CD4-positive, alpha-beta T cell treated with Interleukin-2 at 100 ng/mL for 4 hours (primary cell): ENCODE measurements at regions not wholly inside any gene's neighbourhood (a gene's known extent, or its start where the extent isn't known, plus 50 kb on each side); places are given as distances from the start of the nearest gene placed in this dataset.
"Not testable (repeated sequence)": the region's sequence is repeated elsewhere in the genome, so short reads cannot be mapped to it uniquely, and the experiment has no call there.

ENCODE experiments used
- DNase-seq: peaks from one replicate; pipeline ENCODE4 v3.0.0-alpha.2; 2020; ENCODE audit warnings: low spot score

- no peak for DNase-seq
Observed at GRCh38 chr1:234776876-234777855, 167.2 kb upstream of the IRF2BP2 start.

DNA sequence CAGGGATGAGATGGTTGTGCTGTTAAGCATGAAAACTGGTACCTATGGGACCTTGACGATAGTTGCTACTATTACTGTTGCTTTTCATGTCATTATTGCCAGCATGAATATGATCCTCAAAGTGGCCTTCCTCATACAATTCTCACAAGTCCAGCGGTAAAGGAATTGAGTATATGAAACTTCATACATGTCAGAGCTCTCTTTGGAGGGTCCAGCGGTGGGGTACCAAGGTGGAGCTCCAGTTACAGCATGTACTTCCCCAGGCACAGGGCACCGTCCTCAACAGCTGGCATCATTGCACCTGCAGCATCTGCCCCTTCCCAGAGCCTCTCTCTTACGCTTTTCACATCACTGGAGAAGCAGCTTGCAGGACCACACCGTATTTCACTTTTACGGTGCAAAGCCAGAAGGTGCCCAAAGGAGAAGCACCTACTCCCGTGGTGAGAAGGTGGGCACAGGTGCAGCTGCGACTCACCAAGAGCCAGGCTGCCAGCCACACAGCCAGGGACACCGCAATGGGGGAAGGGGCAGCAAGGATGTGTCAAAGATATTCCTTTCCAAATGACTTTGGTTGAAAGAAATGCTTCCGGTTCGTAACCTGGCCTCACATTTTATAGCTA is 166.4 kb upstream of the IRF2BP2 start:
- no peak for DNase-seq

- DNase-seq, result no peak
Observed at GRCh38 chr1:234775477-234776246, 165.7 kb upstream of the IRF2BP2 start.

DNA sequence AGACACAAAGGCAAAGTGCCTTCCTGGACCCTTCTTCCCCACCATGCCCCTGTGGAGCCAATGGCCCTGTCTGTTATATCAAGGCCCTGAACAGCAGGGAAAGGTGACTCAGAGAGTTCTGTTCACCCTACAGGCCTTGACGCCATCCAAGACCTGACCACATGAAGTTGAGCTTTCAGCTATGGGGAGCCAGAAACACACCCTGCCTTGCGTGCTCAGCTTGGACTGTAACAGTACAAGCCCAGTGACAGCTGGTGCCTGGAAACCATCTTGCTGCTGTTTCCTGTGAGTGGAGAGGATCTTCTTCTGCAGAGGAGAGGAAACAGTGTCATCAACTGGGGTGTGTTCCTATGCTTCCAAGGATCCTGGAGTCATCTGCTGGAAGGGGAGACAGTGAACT is 165.0 kb upstream of the IRF2BP2 start:
- DNase-seq, result no peak

- no peak for DNase-seq
Observed at GRCh38 chr1:234773936-234774677, 164.1 kb upstream of the IRF2BP2 start.

DNA sequence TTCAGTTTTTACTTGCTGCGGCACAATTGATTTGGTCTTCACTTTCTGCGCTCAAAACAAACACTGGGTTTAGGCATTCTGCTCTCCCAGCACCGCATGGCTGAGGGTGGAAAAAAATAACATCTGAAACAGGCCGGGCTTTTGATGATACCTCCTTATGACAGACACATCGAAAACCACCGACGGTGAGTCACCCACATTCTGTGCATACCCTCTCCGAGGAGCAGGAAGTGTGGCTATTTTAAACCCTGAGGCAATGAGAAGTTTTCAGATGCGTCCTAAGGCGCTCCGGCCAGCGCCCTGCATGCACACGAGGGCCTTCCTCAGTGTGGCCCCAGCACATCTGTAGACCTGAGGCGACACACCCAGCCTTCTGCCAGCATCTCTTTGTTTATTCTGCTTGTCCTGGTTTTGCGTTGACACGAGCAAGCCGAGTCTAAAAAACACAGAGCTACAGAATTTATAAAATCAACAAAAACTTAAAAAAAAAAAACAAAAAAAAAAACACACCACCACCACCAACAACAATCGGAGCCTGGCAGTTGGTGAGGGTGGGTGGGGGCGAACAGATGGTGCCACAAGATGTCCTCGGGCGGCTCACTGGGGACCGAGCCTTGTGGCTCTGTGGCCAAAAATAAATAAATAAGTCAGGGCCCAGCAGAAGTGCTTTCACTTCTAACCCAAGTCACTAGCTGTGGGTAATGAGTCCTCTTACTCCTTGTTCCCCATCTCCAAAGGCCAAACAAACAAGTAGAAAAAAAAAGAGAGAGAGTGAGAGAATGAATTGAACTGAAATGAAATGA is 162.6 kb upstream of the IRF2BP2 start:
- DNase-seq, result peak; percentile 93

GRCh38 chr1:234771642-234772344 is 161.8 kb upstream of the IRF2BP2 start:
- no peak for DNase-seq

GRCh38 chr1:234770924-234771540 is 161.1 kb upstream of the IRF2BP2 start:
- DNase-seq, result no peak

DNA sequence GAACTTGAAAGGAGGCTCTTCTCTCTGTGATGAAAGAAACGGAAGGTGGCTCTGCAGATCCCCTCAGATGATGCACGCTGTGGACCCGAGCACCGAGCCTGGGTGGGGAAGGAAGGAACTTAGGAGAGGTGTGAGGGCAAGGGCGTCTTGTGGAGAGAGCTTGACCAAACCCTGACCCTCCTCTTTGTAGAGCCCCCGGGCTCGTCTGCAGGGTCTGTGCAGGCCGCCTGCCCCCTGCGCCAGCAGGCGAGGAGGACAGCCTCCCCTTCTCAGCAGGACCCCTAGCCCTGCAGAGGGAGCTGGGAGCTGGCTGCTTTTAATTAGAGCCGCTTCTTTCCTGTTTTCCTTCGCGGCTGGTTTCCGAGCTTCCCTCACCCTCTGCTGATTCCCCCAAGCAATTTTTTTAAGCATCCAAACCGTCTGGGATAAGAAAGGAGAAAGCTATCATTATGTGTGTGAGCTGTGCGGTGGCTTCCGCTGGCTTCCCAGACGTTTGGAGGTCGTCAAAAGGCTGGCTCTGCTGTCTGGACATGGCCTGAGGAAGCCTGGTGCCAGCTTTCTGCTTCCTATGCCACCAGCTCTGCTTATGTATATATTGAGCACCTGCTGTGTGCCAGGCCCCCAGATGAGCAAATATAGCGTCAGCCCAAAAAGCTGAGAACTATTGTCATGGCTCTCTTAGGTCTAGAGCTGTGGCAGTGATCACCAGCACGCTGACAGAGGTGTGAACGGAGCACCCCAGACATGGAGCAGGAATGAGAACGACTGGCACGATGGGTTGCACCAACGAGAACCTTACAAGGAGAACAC is 160.2 kb upstream of the IRF2BP2 start:
- DNase-seq, result no peak

GRCh38 chr1:234769284-234769985 is 159.5 kb upstream of the IRF2BP2 start:
- DNase-seq, result no peak

DNA sequence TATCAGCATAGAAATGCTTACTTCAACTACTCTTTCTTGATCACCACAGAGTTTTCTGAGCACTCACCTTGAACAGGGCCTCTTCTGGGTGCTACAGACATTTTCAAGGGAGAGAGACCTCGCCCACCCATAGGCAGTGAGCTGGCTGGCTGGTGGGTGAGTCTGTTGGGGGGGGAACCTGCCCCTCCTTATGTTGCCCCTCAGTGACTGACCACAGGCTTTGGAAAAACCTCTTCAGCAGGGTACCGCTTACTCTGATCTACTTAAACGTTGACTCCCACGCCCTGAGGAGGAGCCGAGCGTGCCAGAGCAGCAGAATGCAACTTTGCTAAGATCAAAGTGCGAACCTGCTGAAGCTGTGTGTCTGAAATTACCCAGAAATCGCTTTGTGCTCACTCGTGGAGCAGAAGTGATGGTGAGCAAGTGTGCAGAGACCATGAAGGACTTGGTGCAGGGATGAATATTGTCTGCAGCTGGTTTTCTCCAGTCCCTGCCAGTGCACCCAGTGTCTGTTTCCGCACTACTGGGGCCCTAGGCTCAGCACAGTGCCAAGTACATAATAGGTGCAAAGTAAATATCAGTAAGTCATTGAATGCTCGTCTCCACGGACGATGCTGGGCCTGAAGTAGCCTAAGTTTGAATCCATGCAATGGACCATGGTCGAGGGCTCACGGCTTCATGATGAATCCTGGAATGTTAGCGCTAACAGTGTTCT is 158.7 kb upstream of the IRF2BP2 start:
- peak; percentile 56 for DNase-seq

DNA sequence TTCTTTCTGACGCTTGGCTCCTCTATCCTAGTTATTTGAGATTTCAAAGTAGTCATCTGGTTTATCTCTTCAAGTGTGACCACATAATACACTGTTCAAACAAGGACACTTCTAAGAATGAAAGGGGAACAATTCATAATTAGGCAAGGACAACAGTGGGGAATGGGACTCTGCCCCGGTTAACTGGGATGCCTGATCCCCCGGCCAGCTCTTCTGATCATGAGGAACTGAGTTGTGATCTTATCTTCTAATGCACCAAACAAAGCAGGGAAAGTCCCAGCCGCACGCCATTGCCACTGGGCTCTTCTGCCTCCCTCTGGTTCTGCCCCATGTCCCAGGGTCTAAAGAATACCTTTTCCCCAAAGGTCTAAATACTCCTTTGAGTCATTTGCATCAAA is 158.2 kb upstream of the IRF2BP2 start:
- DNase-seq, result no peak

DNA sequence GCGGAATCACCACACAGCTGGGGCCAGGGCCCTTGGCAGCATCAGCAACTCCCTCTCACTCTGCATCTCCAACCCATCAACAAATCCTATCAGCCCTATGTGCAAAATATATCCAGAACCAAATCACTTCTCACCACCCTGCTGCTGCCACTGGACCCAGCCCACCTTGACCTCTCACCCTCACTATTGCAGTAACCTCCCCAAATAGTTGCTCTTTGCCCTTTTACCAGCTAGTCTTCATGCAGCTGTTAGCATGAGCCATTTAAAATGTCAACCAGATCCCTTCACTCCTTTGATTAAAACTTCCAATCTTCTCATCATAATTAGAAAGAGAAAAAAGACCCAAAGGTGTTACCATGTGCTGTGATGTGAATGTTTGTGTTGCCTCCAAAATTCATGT is 155.7 kb upstream of the IRF2BP2 start:
- DNase-seq, result no peak

GRCh38 chr1:234765181-234765580 is 155.2 kb upstream of the IRF2BP2 start:
- DNase-seq, result no peak

DNA sequence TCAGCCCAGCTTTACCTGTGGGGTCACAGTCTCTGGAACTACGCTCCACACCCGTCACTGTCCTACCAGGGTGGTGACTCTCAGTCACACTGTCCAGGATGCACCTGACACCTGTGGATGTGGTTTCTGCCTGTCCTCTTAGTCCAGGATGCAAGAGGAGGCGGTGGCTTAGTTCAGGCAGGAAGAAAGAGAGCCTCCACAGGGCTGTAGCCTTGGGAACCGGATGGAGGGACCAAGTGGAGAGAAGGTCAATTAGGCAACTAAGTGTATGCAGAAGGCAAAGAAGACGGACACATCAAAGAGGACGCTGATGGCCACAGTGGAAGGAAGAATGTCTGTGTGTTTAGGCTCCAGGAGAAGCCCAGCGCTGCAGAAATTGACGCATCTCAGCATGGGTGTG is 153.9 kb upstream of the IRF2BP2 start:
- DNase-seq, result no peak

DNA sequence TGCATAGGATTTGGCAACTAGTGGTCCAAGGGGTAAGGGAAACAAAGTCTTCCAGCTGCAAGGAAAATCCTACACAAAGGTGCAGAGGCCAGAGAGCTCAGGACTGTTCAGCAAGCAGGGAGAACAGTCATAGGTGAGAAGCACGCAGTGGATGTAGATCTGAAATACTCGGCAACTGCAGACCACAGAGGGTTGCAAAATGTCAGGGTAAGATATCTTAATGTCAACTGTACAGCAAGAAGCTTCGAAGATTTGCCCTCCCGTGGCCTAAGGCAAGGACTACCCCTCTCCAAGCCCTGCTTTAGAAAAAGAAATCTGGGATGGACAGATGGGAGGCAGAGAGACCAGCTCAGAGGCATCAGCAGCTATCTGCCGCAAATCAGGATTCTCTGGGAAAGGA is 153.4 kb upstream of the IRF2BP2 start:
- DNase-seq, result no peak

GRCh38 chr1:234762127-234762526 is 152.1 kb upstream of the IRF2BP2 start:
- DNase-seq, result not testable (repeated sequence)

- no peak for DNase-seq
Observed at GRCh38 chr1:234760303-234760723, 150.3 kb upstream of the IRF2BP2 start.
